Neutrophil (primary cell): ENCODE measurements at regions not wholly inside any gene's neighbourhood (a gene's known extent, or its start where the extent isn't known, plus 50 kb on each side); places are given as distances from the start of the nearest gene placed in this dataset.

ENCODE experiments used
- H3K27ac ChIP-seq: fragments of 200-600 bp; sonication (generic); 2 replicates; pipeline ENCODE4 v1.5.1; 2016; ENCODE audit warnings: mild to moderate bottlenecking, moderate library complexity
- H3K27me3 ChIP-seq: fragments of 200-600 bp; sonication (generic); 2 replicates; pipeline ENCODE4 v1.6.0; 2016; ENCODE audit warnings: mild to moderate bottlenecking
- H3K36me3 ChIP-seq: fragments of 200-600 bp; sonication (generic); 2 replicates; pipeline ENCODE4 v1.5.1; 2017
- H3K4me1 ChIP-seq, 2 experiments: fragments of 200-600 bp in 1 of 2; sonication (generic) in 1 of 2; 1 replicate in 1 of 2; 2 replicates in 1 of 2; pipeline versions ENCODE4 v1.5.1 to v1.6.1; 2013 to 2016; ENCODE audit warnings: low read depth in 1 of 2, low read length in 1 of 2, mild to moderate bottlenecking in 1 of 2, moderate library complexity in 1 of 2; ENCODE audit not compliant: control insufficient read depth in 1 of 2, insufficient read depth in 1 of 2
- H3K4me3 ChIP-seq, 2 experiments: fragments of 200-600 bp in 1 of 2; sonication (generic) in 1 of 2; 1 replicate in 1 of 2; 2 replicates in 1 of 2; pipeline ENCODE4 v1.5.1; 2013 to 2016; ENCODE audit warnings: low read depth in 1 of 2, low read length in 1 of 2, mild to moderate bottlenecking in 1 of 2, moderate library complexity in 1 of 2
- H3K9me3 ChIP-seq: fragments of 200-600 bp; sonication (generic); 2 replicates; pipeline ENCODE4 v1.5.1; 2016
- TF ChIP-seq, protein P1 (sequence below): fragments of 200-600 bp; sonication (generic); IDR thresholded peaks from 2 replicates; pipeline ENCODE4 v1.5.1; 2016; ENCODE audit warnings: antibody characterized with exemption

DNA sequence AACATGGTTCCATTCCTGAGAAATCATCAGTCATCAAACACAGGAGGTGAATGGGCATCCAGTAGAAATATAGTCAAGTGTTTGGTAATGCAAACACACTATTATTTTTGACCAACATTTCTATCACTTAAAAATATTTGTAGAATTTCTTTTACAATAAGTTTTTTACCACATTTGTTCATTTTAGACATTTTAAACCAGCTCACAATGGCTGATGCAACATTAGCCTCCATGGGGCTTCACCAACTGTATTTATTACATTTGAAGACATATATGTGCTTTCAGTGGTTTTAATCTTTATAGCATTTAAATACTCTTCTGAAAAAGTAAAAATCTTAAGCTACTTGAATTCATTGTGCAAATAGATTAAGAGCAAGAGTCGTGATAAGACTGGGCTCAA is 1201.4 kb upstream of the TMEM132C start:
- H3K4me3 ChIP-seq: no peak overlapping the region
- H3K27ac ChIP-seq: no peak overlapping the region
- no peaks in the 10 kb centered on the region for H3K27me3 ChIP-seq
- no peaks in the 10 kb centered on the region for H3K36me3 ChIP-seq
- no peaks in the 10 kb centered on the region for H3K9me3 ChIP-seq
- TF ChIP-seq, protein P1, sequence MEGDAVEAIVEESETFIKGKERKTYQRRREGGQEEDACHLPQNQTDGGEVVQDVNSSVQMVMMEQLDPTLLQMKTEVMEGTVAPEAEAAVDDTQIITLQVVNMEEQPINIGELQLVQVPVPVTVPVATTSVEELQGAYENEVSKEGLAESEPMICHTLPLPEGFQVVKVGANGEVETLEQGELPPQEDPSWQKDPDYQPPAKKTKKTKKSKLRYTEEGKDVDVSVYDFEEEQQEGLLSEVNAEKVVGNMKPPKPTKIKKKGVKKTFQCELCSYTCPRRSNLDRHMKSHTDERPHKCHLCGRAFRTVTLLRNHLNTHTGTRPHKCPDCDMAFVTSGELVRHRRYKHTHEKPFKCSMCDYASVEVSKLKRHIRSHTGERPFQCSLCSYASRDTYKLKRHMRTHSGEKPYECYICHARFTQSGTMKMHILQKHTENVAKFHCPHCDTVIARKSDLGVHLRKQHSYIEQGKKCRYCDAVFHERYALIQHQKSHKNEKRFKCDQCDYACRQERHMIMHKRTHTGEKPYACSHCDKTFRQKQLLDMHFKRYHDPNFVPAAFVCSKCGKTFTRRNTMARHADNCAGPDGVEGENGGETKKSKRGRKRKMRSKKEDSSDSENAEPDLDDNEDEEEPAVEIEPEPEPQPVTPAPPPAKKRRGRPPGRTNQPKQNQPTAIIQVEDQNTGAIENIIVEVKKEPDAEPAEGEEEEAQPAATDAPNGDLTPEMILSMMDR: no peak
- H3K4me1 ChIP-seq: no peaks in the 10 kb centered on the region

- peaks cover 0 to 8% of the 10 kb centered on the region in 2 experiments for H3K4me1 ChIP-seq
- no peaks in the 10 kb centered on the region for H3K27me3 ChIP-seq
- H3K9me3 ChIP-seq: no peaks in the 10 kb centered on the region
- TF ChIP-seq, protein P1: no peak
- no peak overlapping the region for H3K4me3 ChIP-seq
- no peaks in the 10 kb centered on the region for H3K36me3 ChIP-seq
- no peak overlapping the region for H3K27ac ChIP-seq
These were observed 1196.3 kb upstream of the TMEM132C start for GRCh38 chr12:127070515-127071157.

DNA sequence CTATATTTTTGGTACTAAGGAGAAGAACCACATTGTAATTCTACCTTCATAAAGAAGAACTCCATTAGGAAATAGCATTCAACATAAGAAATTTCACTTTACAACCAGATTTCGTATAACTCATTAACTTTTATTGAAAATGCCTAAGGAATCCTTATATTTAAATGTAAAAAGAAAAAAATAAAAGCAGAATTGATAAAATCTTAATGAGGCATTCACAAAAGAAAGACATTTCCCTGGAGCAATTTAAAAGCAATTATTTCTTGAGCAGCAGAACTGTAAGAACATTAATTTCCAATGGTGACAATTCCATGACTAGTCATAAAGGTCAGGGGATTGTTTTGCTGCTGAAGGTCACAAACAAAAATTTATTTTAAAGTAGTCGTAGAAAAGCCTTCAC is 1192.8 kb upstream of the TMEM132C start:
- no peaks in the 10 kb centered on the region for H3K27me3 ChIP-seq
- no peaks in the 10 kb centered on the region for H3K36me3 ChIP-seq
- no peak overlapping the region for H3K4me3 ChIP-seq
- H3K4me1 ChIP-seq: peaks cover 0 to 8% of the 10 kb centered on the region in 2 experiments
- no peaks in the 10 kb centered on the region for H3K9me3 ChIP-seq
- no peak overlapping the region for H3K27ac ChIP-seq
- TF ChIP-seq, protein P1: no peak

DNA sequence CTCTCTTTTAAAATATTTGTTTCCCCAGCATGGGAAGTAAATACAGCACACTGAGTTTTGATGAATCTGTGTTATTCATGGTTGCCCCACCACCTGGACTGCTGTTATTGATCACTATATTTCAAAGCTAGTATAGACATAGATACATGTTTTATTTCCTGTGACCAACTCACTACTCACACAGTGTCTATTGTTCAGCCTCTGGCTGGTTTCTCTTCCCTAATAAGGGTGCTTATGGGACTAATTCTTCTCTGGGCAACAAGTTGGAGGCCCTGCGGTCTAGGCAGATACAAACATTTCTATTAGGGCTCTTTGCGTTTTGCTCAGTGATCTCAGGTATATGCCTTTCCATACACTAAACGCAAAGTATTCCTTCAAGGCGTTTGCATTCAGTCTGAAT is 1191.0 kb upstream of the TMEM132C start:
- H3K4me1 ChIP-seq: peaks cover 0 to 8% of the 10 kb centered on the region in 2 experiments
- no peaks in the 10 kb centered on the region for H3K27me3 ChIP-seq
- no peak overlapping the region for H3K27ac ChIP-seq
- no peaks in the 10 kb centered on the region for H3K36me3 ChIP-seq
- no peaks in the 10 kb centered on the region for H3K9me3 ChIP-seq
- TF ChIP-seq, protein P1: no peak
- no peak overlapping the region for H3K4me3 ChIP-seq

- Histone ChIP-seq H3K4me3 (no peak overlapping the region), H3K9me3 (no peaks in the 10 kb centered on the region), H3K36me3 (no peaks in the 10 kb centered on the region), H3K27ac (no peak overlapping the region), H3K27me3 (no peaks in the 10 kb centered on the region), H3K4me1 (peaks cover 0 to 8% of the 10 kb centered on the region in 2 experiments)
- TF ChIP-seq, protein P1: no peak
These were observed 1189.5 kb upstream of the TMEM132C start for GRCh38 chr12:127077262-127078045.
